Ascending aorta (tissue), 2 donors: ENCODE measurements at regions not wholly inside any gene's neighbourhood (a gene's known extent, or its start where the extent isn't known, plus 50 kb on each side); places are given as distances from the start of the nearest gene placed in this dataset.
"Not testable (repeated sequence)": the region's sequence is repeated elsewhere in the genome, so short reads cannot be mapped to it uniquely, and the experiment has no call there.

Experiments used
- DNase-seq, 2 donors: peaks; one replicate each; pipeline ENCODE4 v3.0.0-alpha.2; 2019; ENCODE audit warnings: low spot score in 2 of 2
- H3K27ac ChIP-seq, 2 donors: fragments of 200-600 bp; sonication (generic); one replicate each; pipeline ENCODE4 v1.5.1; 2016 to 2017; ENCODE audit warnings: mild to moderate bottlenecking in 1 of 2
- H3K27me3 ChIP-seq: fragments of 200-600 bp; sonication (generic); one replicate; pipeline ENCODE4 v1.5.1; 2017
- H3K36me3 ChIP-seq, 2 donors: fragments of 200-600 bp; sonication (generic); one replicate each; pipeline ENCODE4 v1.5.1; 2016
- H3K4me1 ChIP-seq, 2 donors: fragments of 200-600 bp; sonication (generic); one replicate each; pipeline ENCODE4 v1.5.1; 2016 to 2017; ENCODE audit warnings: mild to moderate bottlenecking in 1 of 2
- H3K4me3 ChIP-seq, 2 donors: fragments of 200-600 bp; sonication (generic); one replicate each; pipeline ENCODE4 v1.5.1; 2016 to 2017; ENCODE audit warnings: mild to moderate bottlenecking in 1 of 2
- H3K9me3 ChIP-seq, 2 donors: fragments of 200-600 bp; sonication (generic); one replicate each; pipeline ENCODE4 v1.5.1; 2016
- intact Hi-C: fragments of 100-400 bp; cut with DNase I; formaldehyde crosslinking; loops from one replicate; pipeline ENCODE4 v1.15.1; 2023
- TF ChIP-seq, protein P1 (sequence below), 3 experiments: fragments of 200-600 bp in 2 of 3; fragments of 450-650 bp in 1 of 3; sonication (generic) in 2 of 3; IDR thresholded peaks; one replicate each; pipeline ENCODE4 v1.5.1; 2016 to 2019; ENCODE audit warnings: antibody characterized with exemption in 3 of 3, mild to moderate bottlenecking in 1 of 3, moderate library complexity in 1 of 3

DNA sequence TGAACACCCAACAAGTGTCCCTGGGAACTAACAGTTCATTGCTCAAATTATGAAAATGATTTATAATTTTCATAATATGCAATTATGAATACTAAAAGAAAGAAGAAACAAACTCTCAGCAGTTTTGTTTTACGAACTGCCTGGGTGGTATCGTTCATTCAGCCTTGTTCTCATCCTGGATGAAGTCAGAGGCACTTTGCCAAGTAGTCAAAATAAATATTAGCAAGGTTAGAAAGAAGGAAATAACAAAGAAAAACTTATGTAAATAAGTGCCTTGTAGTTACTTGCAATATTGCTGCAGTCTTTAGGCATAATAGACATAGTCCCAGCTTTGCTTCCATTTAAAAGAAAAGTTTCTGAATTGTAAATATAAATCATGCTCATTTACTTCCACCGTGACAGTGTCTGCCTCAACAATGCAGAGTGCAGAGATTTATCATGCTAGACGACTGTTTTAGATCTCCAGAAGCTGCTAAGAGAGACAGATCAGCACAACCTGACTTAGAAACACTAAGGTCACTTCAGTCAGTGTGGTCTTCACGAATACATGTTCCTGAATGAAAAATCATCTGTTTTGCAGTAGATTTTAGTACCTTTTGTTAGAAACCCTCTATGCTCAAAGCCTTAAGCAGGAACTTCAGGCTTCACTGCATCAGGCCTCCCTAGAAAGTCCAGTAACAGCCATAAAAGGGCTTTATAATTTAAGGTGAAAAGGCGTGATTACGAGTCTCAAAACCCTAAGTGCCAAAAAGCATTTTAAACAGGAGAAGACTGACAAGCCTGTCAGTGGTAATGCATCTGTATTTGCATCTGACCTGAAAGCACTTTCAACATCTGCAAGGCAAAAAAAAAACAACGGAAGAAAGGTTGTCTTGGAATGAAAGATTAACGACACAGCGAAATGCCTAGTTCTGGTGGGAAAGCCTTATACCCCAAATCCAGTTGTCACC, 92.1 kb downstream of the TMEM167A start:
- Histone ChIP-seq H3K36me3 (no peaks in the 10 kb centered on the region), H3K27me3 (no peaks in the 10 kb centered on the region), H3K4me3 (no peak overlapping the region), H3K9me3 (no peaks in the 10 kb centered on the region), H3K4me1 (no peaks in the 10 kb centered on the region), H3K27ac (no peak overlapping the region)
- DNase-seq = no peak
- intact Hi-C loops = no loop called here
- TF ChIP-seq, protein P1, sequence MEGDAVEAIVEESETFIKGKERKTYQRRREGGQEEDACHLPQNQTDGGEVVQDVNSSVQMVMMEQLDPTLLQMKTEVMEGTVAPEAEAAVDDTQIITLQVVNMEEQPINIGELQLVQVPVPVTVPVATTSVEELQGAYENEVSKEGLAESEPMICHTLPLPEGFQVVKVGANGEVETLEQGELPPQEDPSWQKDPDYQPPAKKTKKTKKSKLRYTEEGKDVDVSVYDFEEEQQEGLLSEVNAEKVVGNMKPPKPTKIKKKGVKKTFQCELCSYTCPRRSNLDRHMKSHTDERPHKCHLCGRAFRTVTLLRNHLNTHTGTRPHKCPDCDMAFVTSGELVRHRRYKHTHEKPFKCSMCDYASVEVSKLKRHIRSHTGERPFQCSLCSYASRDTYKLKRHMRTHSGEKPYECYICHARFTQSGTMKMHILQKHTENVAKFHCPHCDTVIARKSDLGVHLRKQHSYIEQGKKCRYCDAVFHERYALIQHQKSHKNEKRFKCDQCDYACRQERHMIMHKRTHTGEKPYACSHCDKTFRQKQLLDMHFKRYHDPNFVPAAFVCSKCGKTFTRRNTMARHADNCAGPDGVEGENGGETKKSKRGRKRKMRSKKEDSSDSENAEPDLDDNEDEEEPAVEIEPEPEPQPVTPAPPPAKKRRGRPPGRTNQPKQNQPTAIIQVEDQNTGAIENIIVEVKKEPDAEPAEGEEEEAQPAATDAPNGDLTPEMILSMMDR (IDR thresholded peaks at IDR 0.05) = no peak

DNA sequence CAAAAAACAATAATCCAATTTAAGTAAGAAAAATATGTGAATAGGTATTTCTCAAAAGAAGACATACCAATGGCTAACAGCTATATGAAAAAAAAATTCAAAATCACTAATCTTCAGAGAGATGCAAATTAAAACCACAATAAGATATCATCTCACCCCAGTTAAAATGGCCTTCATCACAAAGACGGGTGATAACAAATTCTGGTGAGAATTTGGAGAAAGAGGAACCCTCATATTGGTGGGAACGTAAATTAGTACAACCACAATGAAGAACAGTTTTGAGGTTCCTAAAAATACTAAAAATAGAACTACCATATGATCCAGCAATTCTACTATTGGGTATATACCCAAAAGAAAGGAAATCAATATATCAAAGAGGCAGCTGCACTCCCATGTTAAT, 94.3 kb downstream of the TMEM167A start:
- H3K27ac ChIP-seq = no peak overlapping the region
- H3K4me1 ChIP-seq = no peaks in the 10 kb centered on the region
- intact Hi-C loops = no loop called here
- TF ChIP-seq, protein P1 (IDR thresholded peaks at IDR 0.05) = no peak
- H3K9me3 ChIP-seq = no peaks in the 10 kb centered on the region
- H3K27me3 ChIP-seq = no peaks in the 10 kb centered on the region
- DNase-seq = no peak
- H3K36me3 ChIP-seq = no peaks in the 10 kb centered on the region
- no peak overlapping the region for H3K4me3 ChIP-seq

DNA sequence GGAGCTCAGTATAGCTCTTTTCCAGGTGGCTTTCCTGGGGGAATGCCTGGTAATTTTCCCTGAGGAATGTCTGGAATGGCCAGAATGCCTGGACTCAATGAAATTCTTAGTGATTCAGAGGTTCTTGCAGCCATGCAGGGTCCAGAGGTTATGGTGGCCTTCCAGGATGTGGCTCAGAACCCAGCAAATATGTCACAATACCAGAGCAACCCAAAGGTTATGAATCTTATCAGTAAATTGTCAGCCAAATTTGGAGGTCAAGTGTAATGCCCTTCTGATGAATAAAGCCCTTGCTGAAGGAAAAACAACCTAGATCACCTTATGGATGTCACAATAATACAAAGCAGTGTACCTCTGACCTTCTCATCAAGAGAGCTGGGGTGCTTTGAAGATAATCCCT, 100.3 kb downstream of the TMEM167A start:
- H3K4me3 ChIP-seq, intact Hi-C loops, H3K27ac ChIP-seq, H3K27me3 ChIP-seq, DNase-seq, H3K36me3 ChIP-seq, H3K4me1 ChIP-seq, H3K9me3 ChIP-seq: not testable (repeated sequence)

DNA sequence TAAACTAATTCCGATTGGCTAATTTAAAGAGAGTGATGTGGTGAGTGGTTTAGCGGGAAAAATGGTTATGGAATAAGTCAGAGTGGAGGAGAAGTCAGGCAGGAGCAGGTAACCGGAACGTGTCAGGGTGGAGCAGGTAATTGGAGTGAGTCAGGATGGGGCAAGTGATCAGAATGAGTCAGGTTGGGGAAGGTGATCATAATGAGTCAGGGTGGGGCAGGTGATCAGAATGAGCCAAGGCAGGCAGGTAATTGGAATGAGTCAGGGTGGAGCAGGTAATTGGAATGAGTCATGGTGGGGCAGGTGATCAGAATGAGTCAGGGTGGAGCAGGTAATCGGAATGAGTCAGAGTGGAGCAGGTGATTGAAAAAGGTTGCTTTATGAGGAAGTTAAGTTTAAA, 101.4 kb downstream of the TMEM167A start:
- Histone ChIP-seq H3K36me3 (no peaks in the 10 kb centered on the region), H3K9me3 (peaks cover 0 to 6% of the 10 kb centered on the region in 2 donors), H3K4me1 (no peaks in the 10 kb centered on the region), H3K27me3 (no peaks in the 10 kb centered on the region), H3K27ac (no peak overlapping the region), H3K4me3 (no peak overlapping the region)
- DNase-seq = no peak
- TF ChIP-seq, protein P1 (IDR thresholded peaks at IDR 0.05) = no peak
- intact Hi-C loops = no loop called here

DNA sequence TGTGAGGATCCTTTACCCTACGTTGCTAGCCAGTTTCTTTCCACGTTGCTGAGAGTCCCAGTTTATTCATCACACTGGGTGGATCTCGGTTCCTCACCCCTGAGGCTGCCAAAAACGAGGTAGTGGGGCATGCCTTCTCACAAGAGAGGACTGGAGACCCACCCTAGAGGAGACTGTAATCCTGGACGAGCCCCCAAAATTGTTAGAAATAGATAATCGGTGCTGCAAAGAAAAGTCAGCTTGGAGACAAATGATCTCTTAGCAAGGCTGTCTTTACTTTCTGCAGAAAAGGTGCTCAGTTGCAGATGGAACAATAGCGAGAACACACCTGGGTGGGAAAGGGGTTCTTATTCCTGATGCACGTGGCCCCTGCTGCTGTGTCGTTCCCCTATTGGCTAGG, 101.8 kb downstream of the TMEM167A start:
- intact Hi-C loops = no loop called here
- no peak overlapping the region for H3K4me3 ChIP-seq
- H3K27ac ChIP-seq = no peak overlapping the region
- H3K9me3 ChIP-seq = peaks cover 0 to 6% of the 10 kb centered on the region in 2 donors
- H3K36me3 ChIP-seq = no peaks in the 10 kb centered on the region
- no peaks in the 10 kb centered on the region for H3K27me3 ChIP-seq
- no peak for DNase-seq
- TF ChIP-seq, protein P1 (IDR thresholded peaks at IDR 0.05) = no peak
- H3K4me1 ChIP-seq = no peaks in the 10 kb centered on the region

DNA sequence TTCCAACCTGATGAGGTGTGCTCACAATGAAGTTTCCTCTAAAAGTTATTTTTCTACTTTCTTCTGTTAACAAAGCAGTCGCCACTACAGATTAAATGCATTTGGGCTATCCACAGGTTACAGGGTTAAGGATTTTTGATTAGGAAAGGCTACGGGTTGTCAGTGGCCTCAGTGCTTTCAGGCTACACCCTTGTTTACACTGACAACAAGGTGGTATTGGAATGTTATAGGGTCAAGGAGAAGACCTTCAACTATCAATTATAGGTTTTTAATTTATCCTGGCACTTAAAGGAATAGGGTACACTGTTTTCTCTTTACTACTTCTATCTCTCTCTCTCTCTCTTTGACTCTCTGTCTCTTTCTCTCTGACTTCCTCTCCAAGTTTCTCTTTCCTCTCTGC, 102.8 kb downstream of the TMEM167A start:
- H3K27me3 ChIP-seq = not testable (repeated sequence)

More for the DNA sequence above, 102.8 kb downstream of the TMEM167A start:
- intact Hi-C loops, H3K36me3 ChIP-seq, H3K4me1 ChIP-seq, H3K27ac ChIP-seq, H3K4me3 ChIP-seq, DNase-seq, H3K9me3 ChIP-seq: not testable (repeated sequence)
